Tibial nerve (tissue), 4 donors: ENCODE measurements at regions not wholly inside any gene's neighbourhood (a gene's known extent, or its start where the extent isn't known, plus 50 kb on each side); places are given as distances from the start of the nearest gene placed in this dataset.

Experiments used
- CTCF ChIP-seq, 5 experiments: fragments of 200-600 bp in 3 of 5; fragments of 450-650 bp in 2 of 5; sonication (generic) in 3 of 5; IDR thresholded peaks; one replicate each; pipeline ENCODE4 v1.5.1; 2016 to 2019; ENCODE audit warnings: antibody characterized with exemption in 5 of 5, mild to moderate bottlenecking in 3 of 5, moderate library complexity in 2 of 5
- EP300 ChIP-seq, 2 donors: sonication (generic); formaldehyde crosslinking; IDR thresholded peaks; one replicate each; pipeline ENCODE4 v1.6.1; 2017; ENCODE audit warnings: antibody characterized with exemption in 2 of 2, mild to moderate bottlenecking in 1 of 2
- POLR2A ChIP-seq, 2 donors: fragments of 450-650 bp; IDR thresholded peaks; one replicate each; pipeline ENCODE4 v1.6.1; 2017; ENCODE audit warnings: antibody characterized with exemption in 2 of 2, mild to moderate bottlenecking in 2 of 2, moderate library complexity in 2 of 2

- TF ChIP-seq CTCF (IDR thresholded peaks at IDR 0.05) (no peak), POLR2A (IDR thresholded peaks at IDR 0.05) (no peak), EP300 (IDR thresholded peaks at IDR 0.05) (no peak)
These were observed 385.3 kb downstream of the CDC5L start for GRCh38 chr6:44772838-44773237.
